CD4-positive, alpha-beta T cell (primary cell): ENCODE measurements at regions not wholly inside any gene's neighbourhood (a gene's known extent, or its start where the extent isn't known, plus 50 kb on each side); places are given as distances from the start of the nearest gene placed in this dataset.

Experiments
- ATAC-seq: fragments of 200-7000 bp; cut with Tn5 transposase; one replicate; pipeline ENCODE4 v1.10.0; 2022; ENCODE audit warnings: mild to moderate bottlenecking; ENCODE audit not compliant: poor library complexity
- CTCF ChIA-PET: fragments of 350-600 bp; sonication (Branson Sonifier 250); formaldehyde crosslinking; loops from one replicate; lab custom pipeline; 2021; ENCODE audit warnings: antibody characterized with exemption, inconsistent platforms; lab: Charles Lee
- POLR2A ChIA-PET: fragments of 350-600 bp; sonication (Branson Sonifier 250); formaldehyde crosslinking; loops from one replicate; lab custom pipeline; 2021; ENCODE audit warnings: antibody characterized with exemption, inconsistent platforms; lab: Charles Lee
- DNase-seq, 14 experiments: peaks; one replicate each; pipeline ENCODE4 v3.0.0-alpha.2; 2013 to 2020; ENCODE audit warnings: mixed read lengths in 2 of 14
- H3K27ac ChIP-seq, 2 donors: one replicate each; pipeline versions ENCODE4 v1.5.1 to v1.7.0; 2013; ENCODE audit warnings: low read length in 2 of 2, low read depth in 1 of 2, mild to moderate bottlenecking in 1 of 2
- H3K27me3 ChIP-seq, 2 experiments: 1 replicate in 1 of 2; 2 replicates in 1 of 2; pipeline versions ENCODE4 v1.6.1 to v1.7.0; 2013; ENCODE audit warnings: low read length in 2 of 2, control low read depth in 1 of 2, mild to moderate bottlenecking in 1 of 2, moderate library complexity in 1 of 2; ENCODE audit not compliant: insufficient read depth in 2 of 2, control insufficient read depth in 1 of 2
- H3K36me3 ChIP-seq: one replicate; pipeline ENCODE4 v1.6.1; 2013; ENCODE audit warnings: low read length, control low read depth; ENCODE audit not compliant: insufficient read depth
- H3K4me1 ChIP-seq: one replicate; pipeline ENCODE4 v1.6.1; 2013; ENCODE audit warnings: low read length, control low read depth; ENCODE audit not compliant: insufficient read depth
- H3K4me3 ChIP-seq: one replicate; pipeline ENCODE4 v1.5.1; 2013; ENCODE audit warnings: mild to moderate bottlenecking, low read length, moderate library complexity
- H3K9me3 ChIP-seq, 2 experiments: 1 replicate in 1 of 2; 2 replicates in 1 of 2; pipeline versions ENCODE4 v1.6.1 to v1.7.0; 2013; ENCODE audit warnings: low read length in 2 of 2, mild to moderate bottlenecking in 2 of 2, control low read depth in 1 of 2, moderate library complexity in 1 of 2; ENCODE audit not compliant: control insufficient read depth in 1 of 2, insufficient read depth in 1 of 2
- H3K27ac Mint-ChIP-seq: one replicate; pipeline ENCODE4 v1.8.0; 2020; ENCODE audit warnings: mixed read lengths
- H3K27me3 Mint-ChIP-seq: one replicate; pipeline ENCODE4 v1.8.0; 2021; ENCODE audit warnings: mixed read lengths
- H3K36me3 Mint-ChIP-seq: one replicate; pipeline ENCODE4 v1.8.0; 2021; ENCODE audit warnings: low read depth, mixed read lengths
- H3K4me1 Mint-ChIP-seq: one replicate; pipeline ENCODE4 v1.8.0; 2021; ENCODE audit warnings: low read depth, mixed read lengths
- H3K4me3 Mint-ChIP-seq: one replicate; pipeline ENCODE4 v1.8.0; 2020; ENCODE audit warnings: mild to moderate bottlenecking, mixed read lengths
- H3K9me3 Mint-ChIP-seq: one replicate; pipeline ENCODE4 v1.8.0; 2020; ENCODE audit warnings: mixed read lengths
- intact Hi-C, 2 experiments: fragments of 100-400 bp; cut with DNase I in 1 of 2; cut with micrococcal nuclease in 1 of 2; formaldehyde crosslinking; loops; one replicate each; pipeline versions ENCODE4 v1.15.1 to v1.9.0; 2023 to 2025; cut with DNase I, micrococcal nuclease
- TF ChIP-seq, protein P1 (sequence below): fragments of 200-600 bp; IDR thresholded peaks from one replicate; pipeline ENCODE4 v1.8.0; 2022; ENCODE audit warnings: antibody characterized with exemption, mild to moderate bottlenecking

- TF ChIP-seq, protein P1, sequence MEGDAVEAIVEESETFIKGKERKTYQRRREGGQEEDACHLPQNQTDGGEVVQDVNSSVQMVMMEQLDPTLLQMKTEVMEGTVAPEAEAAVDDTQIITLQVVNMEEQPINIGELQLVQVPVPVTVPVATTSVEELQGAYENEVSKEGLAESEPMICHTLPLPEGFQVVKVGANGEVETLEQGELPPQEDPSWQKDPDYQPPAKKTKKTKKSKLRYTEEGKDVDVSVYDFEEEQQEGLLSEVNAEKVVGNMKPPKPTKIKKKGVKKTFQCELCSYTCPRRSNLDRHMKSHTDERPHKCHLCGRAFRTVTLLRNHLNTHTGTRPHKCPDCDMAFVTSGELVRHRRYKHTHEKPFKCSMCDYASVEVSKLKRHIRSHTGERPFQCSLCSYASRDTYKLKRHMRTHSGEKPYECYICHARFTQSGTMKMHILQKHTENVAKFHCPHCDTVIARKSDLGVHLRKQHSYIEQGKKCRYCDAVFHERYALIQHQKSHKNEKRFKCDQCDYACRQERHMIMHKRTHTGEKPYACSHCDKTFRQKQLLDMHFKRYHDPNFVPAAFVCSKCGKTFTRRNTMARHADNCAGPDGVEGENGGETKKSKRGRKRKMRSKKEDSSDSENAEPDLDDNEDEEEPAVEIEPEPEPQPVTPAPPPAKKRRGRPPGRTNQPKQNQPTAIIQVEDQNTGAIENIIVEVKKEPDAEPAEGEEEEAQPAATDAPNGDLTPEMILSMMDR, result no peak
- DNase-seq (no peak), ATAC-seq (no peak)
- Mint-ChIP-seq H3K4me1 (no peaks in the 10 kb centered on the region), H3K9me3 (peaks cover 1% of the 10 kb centered on the region), H3K4me3 (no peak overlapping the region), H3K27ac (no peak overlapping the region), H3K36me3 (no peaks in the 10 kb centered on the region), H3K27me3 (no peaks in the 10 kb centered on the region)
- no peak overlapping the region for H3K27ac ChIP-seq
- H3K36me3 ChIP-seq, result no peaks in the 10 kb centered on the region
- H3K4me3 ChIP-seq, result no peak overlapping the region
- intact Hi-C loops, result no loop called here
- no peaks in the 10 kb centered on the region for H3K4me1 ChIP-seq
- CTCF ChIA-PET, result no interaction called here
- POLR2A ChIA-PET, result no interaction called here
- no peaks in the 10 kb centered on the region for H3K27me3 ChIP-seq
- no peaks in the 10 kb centered on the region for H3K9me3 ChIP-seq
Measured at GRCh38 chr13:85277748-85278147, 521.5 kb downstream of the SLITRK6 start.

DNA sequence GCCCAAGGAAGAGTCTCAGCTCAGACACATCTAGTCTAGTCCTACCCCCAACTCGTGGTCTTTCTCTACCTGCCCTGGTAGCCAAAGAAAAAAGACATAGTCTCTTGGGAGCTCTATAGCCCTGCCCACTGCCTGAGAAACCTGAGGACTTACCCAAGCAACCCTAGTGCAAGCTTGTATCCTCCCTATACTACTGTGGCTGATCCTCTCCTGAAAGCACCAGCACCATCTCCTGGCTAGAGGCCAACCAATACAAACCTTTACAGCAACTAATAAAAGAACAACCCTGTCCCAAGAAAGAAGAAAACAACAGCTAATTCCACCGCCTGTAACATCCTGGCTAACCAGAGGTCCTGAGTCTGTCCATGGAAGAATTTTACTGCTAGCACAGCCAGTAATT lies 532.4 kb downstream of the SLITRK6 start:
- DNase-seq, result no peak
- no peak for ATAC-seq
- H3K27ac Mint-ChIP-seq, result no peak overlapping the region
- Histone ChIP-seq H3K36me3 (no peaks in the 10 kb centered on the region), H3K9me3 (peaks cover 0 to 6% of the 10 kb centered on the region in 2 experiments), H3K27me3 (no peaks in the 10 kb centered on the region), H3K27ac (no peak overlapping the region), H3K4me1 (no peaks in the 10 kb centered on the region), H3K4me3 (no peak overlapping the region)
- POLR2A ChIA-PET, result no interaction called here
- intact Hi-C loops, result no loop called here
- no peak overlapping the region for H3K4me3 Mint-ChIP-seq
- no peaks in the 10 kb centered on the region for H3K4me1 Mint-ChIP-seq
- H3K36me3 Mint-ChIP-seq, result no peaks in the 10 kb centered on the region
- H3K9me3 Mint-ChIP-seq, result no peaks in the 10 kb centered on the region
- TF ChIP-seq, protein P1, result no peak
- H3K27me3 Mint-ChIP-seq, result no peaks in the 10 kb centered on the region
- CTCF ChIA-PET, result no interaction called here

DNA sequence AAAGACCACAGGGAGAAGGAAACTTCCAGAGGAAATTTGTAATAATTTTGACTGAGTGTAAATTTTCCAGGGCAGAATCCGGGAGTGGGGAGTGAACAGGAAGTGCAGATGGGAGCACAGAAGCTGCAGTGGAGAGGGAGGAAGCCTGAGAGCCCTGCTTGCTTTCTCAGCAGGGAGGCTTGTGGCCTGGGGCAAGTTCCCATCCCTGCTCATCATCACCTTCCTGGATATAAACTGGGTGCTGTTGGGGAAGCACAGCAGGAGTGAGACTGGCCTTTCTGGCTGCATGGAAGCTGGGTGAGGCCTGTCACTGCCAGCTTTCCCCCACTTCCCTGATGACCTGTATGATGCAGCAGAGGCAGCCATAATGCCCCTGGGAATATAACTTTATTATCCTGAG lies 532.9 kb downstream of the SLITRK6 start:
- H3K4me1 Mint-ChIP-seq, result no peaks in the 10 kb centered on the region
- no peak for ATAC-seq
- no peak for DNase-seq
- H3K27ac Mint-ChIP-seq, result no peak overlapping the region
- no peaks in the 10 kb centered on the region for H3K36me3 Mint-ChIP-seq
- ChIA-PET CTCF (no interaction called here), POLR2A (no interaction called here)
- no peak overlapping the region for H3K4me3 ChIP-seq
- H3K27me3 ChIP-seq, result no peaks in the 10 kb centered on the region
- H3K9me3 ChIP-seq, result peaks cover 0 to 6% of the 10 kb centered on the region in 2 experiments
- H3K9me3 Mint-ChIP-seq, result no peaks in the 10 kb centered on the region
- no peak overlapping the region for H3K4me3 Mint-ChIP-seq
- no peaks in the 10 kb centered on the region for H3K4me1 ChIP-seq
- intact Hi-C loops, result no loop called here
- TF ChIP-seq, protein P1, result no peak
- H3K36me3 ChIP-seq, result no peaks in the 10 kb centered on the region
- no peak overlapping the region for H3K27ac ChIP-seq
- no peaks in the 10 kb centered on the region for H3K27me3 Mint-ChIP-seq
